Gastroesophageal sphincter (tissue), 3 donors: ENCODE measurements at regions not wholly inside any gene's neighbourhood (a gene's known extent, or its start where the extent isn't known, plus 50 kb on each side); places are given as distances from the start of the nearest gene placed in this dataset.

Experiments
- CTCF ChIP-seq, 4 experiments: fragments of 200-600 bp in 2 of 4; fragments of 450-650 bp in 2 of 4; sonication (generic) in 1 of 4; IDR thresholded peaks; one replicate each; pipeline ENCODE4 v1.5.1; 2017 to 2019; ENCODE audit warnings: antibody characterized with exemption in 4 of 4, mild to moderate bottlenecking in 2 of 4, moderate library complexity in 2 of 4
- POLR2A ChIP-seq, 2 donors: fragments of 450-650 bp; IDR thresholded peaks; one replicate each; pipeline ENCODE4 v1.6.1; 2017; ENCODE audit warnings: antibody characterized with exemption in 2 of 2, mild to moderate bottlenecking in 2 of 2, moderate library complexity in 1 of 2
- POLR2AphosphoS5 ChIP-seq: sonication (generic); formaldehyde crosslinking; IDR thresholded peaks from one replicate; pipeline ENCODE4 v1.6.1; 2017; ENCODE audit warnings: antibody characterized with exemption

DNA sequence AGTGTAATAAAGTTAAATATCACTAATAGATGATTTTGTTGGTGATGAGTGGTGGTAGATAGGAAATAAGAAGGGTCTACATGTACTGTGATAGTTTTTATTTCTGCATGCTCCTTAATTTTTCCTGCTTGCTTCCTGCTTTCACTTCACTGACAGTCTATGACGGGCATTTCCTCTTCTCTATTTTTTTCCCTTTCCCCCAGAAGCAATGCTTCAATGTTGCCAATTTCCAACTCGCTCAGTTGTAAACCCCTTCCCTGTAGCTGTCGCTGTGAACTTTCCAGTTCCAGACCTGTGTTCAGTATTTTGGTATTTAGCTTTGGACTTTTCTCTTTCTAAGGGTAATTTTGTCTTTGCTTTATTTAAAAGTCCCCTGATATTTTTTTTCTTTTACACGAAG lies 123.5 kb upstream of the AGR3 start:
- no peak for TF ChIP-seq CTCF (IDR thresholded peaks at IDR 0.05)
- TF ChIP-seq POLR2A (IDR thresholded peaks at IDR 0.05) = no peak
- TF ChIP-seq POLR2AphosphoS5 = no peak
